Ramos (cell line): ENCODE measurements at regions not wholly inside any gene's neighbourhood (a gene's known extent, or its start where the extent isn't known, plus 50 kb on each side); places are given as distances from the start of the nearest gene placed in this dataset.
"Not testable (repeated sequence)": the region's sequence is repeated elsewhere in the genome, so short reads cannot be mapped to it uniquely, and the experiment has no call there.

Experiments
- in situ Hi-C: fragments of 300-500 bp; cut with MboI; formaldehyde crosslinking; loops from one replicate; pipeline ENCODE4 v1.14.3; 2022; ENCODE audit warnings: low sequenced_read_pairs; ENCODE audit not compliant: unreplicated experiment

- in situ Hi-C loops: no loop called here
Observed at GRCh38 chr21:15197696-15198095, 132.9 kb upstream of the NRIP1 start.

- in situ Hi-C loops: no loop called here
Observed at GRCh38 chr21:15199414-15200383, 134.9 kb upstream of the NRIP1 start.

- in situ Hi-C loops: no loop called here
Observed at GRCh38 chr21:15203740-15204139, 138.9 kb upstream of the NRIP1 start.

- in situ Hi-C loops: no loop called here
Observed at GRCh38 chr21:15204140-15204969, 139.6 kb upstream of the NRIP1 start.

GRCh38 chr21:15204970-15205286 lies 140.1 kb upstream of the NRIP1 start:
- in situ Hi-C loops: no loop called here

- in situ Hi-C loops: no loop called here
Observed at GRCh38 chr21:15206514-15206913, 141.7 kb upstream of the NRIP1 start.

- in situ Hi-C loops: no loop called here
Observed at GRCh38 chr21:15207231-15207630, 142.4 kb upstream of the NRIP1 start.

GRCh38 chr21:15207635-15208370 lies 143.0 kb upstream of the NRIP1 start:
- in situ Hi-C loops: no loop called here

GRCh38 chr21:15208786-15209185 lies 144.0 kb upstream of the NRIP1 start:
- in situ Hi-C loops: no loop called here

- in situ Hi-C loops: no loop called here
Observed at GRCh38 chr21:15209224-15209623, 144.4 kb upstream of the NRIP1 start.

GRCh38 chr21:15210235-15210678 lies 145.5 kb upstream of the NRIP1 start:
- in situ Hi-C loops: no loop called here

GRCh38 chr21:15211491-15212133 lies 146.8 kb upstream of the NRIP1 start:
- in situ Hi-C loops: no loop called here

- in situ Hi-C loops: no loop called here
Observed at GRCh38 chr21:15212206-15212605, 147.4 kb upstream of the NRIP1 start.

GRCh38 chr21:15218476-15218875 lies 153.7 kb upstream of the NRIP1 start:
- in situ Hi-C loops: not testable (repeated sequence)

GRCh38 chr21:15219039-15219438 lies 154.2 kb upstream of the NRIP1 start:
- in situ Hi-C loops: no loop called here

- in situ Hi-C loops: no loop called here
Observed at GRCh38 chr21:15219894-15220293, 155.1 kb upstream of the NRIP1 start.

- in situ Hi-C loops: no loop called here
Observed at GRCh38 chr21:15221799-15222386, 157.1 kb upstream of the NRIP1 start.

GRCh38 chr21:15222707-15223106 lies 157.9 kb upstream of the NRIP1 start:
- in situ Hi-C loops: no loop called here

- in situ Hi-C loops: no loop called here
Observed at GRCh38 chr21:15224346-15225086, 159.7 kb upstream of the NRIP1 start.
